Heart right ventricle (tissue), 16 donors: ENCODE measurements at regions not wholly inside any gene's neighbourhood (a gene's known extent, or its start where the extent isn't known, plus 50 kb on each side); places are given as distances from the start of the nearest gene placed in this dataset.

ENCODE experiments used
- ATAC-seq, 8 donors: fragments of 200-7000 bp; cut with Tn5 transposase; one replicate each; pipeline ENCODE4 v1.9.1; 2020; ENCODE audit warnings: mild to moderate bottlenecking in 8 of 8, moderate library complexity in 8 of 8, moderate number of reproducible peaks in 1 of 8
- DNase-seq, 2 donors: peaks; one replicate each; pipeline ENCODE4 v3.0.0-alpha.2; 2020
- H3K27ac ChIP-seq, 10 donors: fragments of 200-600 bp; sonication (generic) in 2 of 10; one replicate each; pipeline versions ENCODE4 v1.5.0 to v1.8.0; 2020 to 2022; ENCODE audit warnings: mild to moderate bottlenecking in 3 of 10
- H3K27me3 ChIP-seq, 7 donors: fragments of 200-600 bp; one replicate each; pipeline ENCODE4 v1.8.0; 2021 to 2022; ENCODE audit warnings: mild to moderate bottlenecking in 2 of 7
- H3K36me3 ChIP-seq, 9 donors: fragments of 200-600 bp; sonication (generic) in 1 of 9; one replicate each; pipeline versions ENCODE4 v1.5.0 to v1.8.0; 2020 to 2022; ENCODE audit warnings: mild to moderate bottlenecking in 2 of 9
- H3K4me1 ChIP-seq, 9 donors: fragments of 200-600 bp; sonication (generic) in 1 of 9; one replicate each; pipeline versions ENCODE4 v1.5.0 to v1.8.0; 2020 to 2022; ENCODE audit warnings: mild to moderate bottlenecking in 4 of 9
- H3K4me3 ChIP-seq, 10 donors: fragments of 200-600 bp; sonication (generic) in 2 of 10; one replicate each; pipeline versions ENCODE4 v1.5.0 to v1.8.0; 2020 to 2022; ENCODE audit warnings: mild to moderate bottlenecking in 7 of 10, moderate library complexity in 2 of 10
- H3K9me3 ChIP-seq, 11 donors: fragments of 200-600 bp in 10 of 11; sonication (generic) in 2 of 11; one replicate each; pipeline versions ENCODE4 v1.5.0 to v1.8.0; 2013 to 2022; ENCODE audit warnings: mild to moderate bottlenecking in 2 of 11, control low read depth in 1 of 11, moderate library complexity in 1 of 11
- CTCF ChIP-seq, 9 donors: fragments of 200-600 bp; sonication (generic) in 2 of 9; IDR thresholded peaks; one replicate each; pipeline versions ENCODE4 v1.5.0 to v1.8.0; 2021 to 2022; ENCODE audit warnings: antibody characterized with exemption in 9 of 9, mild to moderate bottlenecking in 5 of 9, moderate library complexity in 1 of 9
- WGBS, 2 donors: extraction: QIAGEN DNeasy Blood & Tissue Kit; methylation state at CpG; one replicate each; pipeline ENCODE4 v1.1.7; 2013; ENCODE audit warnings: inconsistent platforms in 1 of 2; 5-methylcytosine and 5-hydroxymethylcytosine counted together
- intact Hi-C, 10 donors: fragments of 100-400 bp; cut with DNase I; formaldehyde crosslinking; loops; one replicate each; pipeline versions ENCODE4 v1.11.1 to v1.14.2; 2022
- donor health status: Arrhythmogenic right ventricular cardiomyopathy.
- donor health status: ischemic (EF 13 %, LVEDD 7.1; RV severe dilation, severe dysfunction).
- donor health status: healthy with polysubstance abuse.
- donor health status: DM: no; HTN: yes; CAD: no.
- donor health status: DM: no; HTN: no; CAD: no.
- donor health status: ischemic (EF 25% LVEDD 6.9; RV normal size, moderate dysfunction).
- donor health status: ischemic (EF 25% LVEDD 5.7; RV mildly dilated, moderate dysfunction).
- donor health status: healthy.
- donor health status: DM: yes; HTN: yes; CAD: no.
- donor health status: Ischemic cardiomyopathy.
- donor health status: ischemic (EF 35%, LVEDD 5.7; RV mildly dilated, moderate dysfunction).
- donor health status: nonischemic (EF 11% LVEDD 7.7; RV severe dilation, severe dysfunction).
- donor health status: DM: yes; HTN: yes; CAD: no.
- donor health status: PGD.
- donor health status: ischemic (EF 29% LVEDD 5.4; RV normal size, mild dysfunction).
- donor health status: nonischemic (EF 23%, LVEDD 6.1; RV moderate dilation, normal function).

DNA sequence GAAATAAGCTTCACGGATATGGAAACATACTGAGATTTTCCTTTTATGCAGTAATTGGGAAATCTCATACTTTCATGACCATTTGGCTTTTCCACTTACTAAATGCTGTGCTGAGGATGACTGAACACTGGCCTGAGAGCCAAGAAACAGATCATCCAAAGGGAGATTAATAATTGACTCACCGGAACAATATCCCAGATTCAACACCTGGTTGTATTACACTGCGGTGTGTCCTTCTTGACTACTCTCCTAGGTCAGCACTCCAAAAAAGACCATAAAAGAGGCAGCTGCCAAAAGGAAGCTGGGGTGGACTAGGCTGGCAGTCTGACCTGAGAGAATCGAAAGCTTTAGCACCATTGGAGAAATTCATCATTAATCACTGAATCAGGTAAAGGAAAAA lies 469.1 kb downstream of the CBLN2 start:
- intact Hi-C loops = loop anchor here in 1 of 10 donors (10.0 kb wide), 1 partner anchor 60 kb away; no protein-coding TSS in a partner anchor
- DNase-seq (no peak), ATAC-seq (no peak)
- Histone ChIP-seq H3K4me3 (no peak overlapping the region), H3K27ac (no peak overlapping the region), H3K36me3 (no peaks in the 10 kb centered on the region), H3K4me1 (no peaks in the 10 kb centered on the region), H3K27me3 (no peaks in the 10 kb centered on the region), H3K9me3 (peaks cover 0 to 35% (median 3%) of the 10 kb centered on the region in 11 donors)
- 85 to 91% methylated on average over 4 of the region's 4 CpGs for WGBS, 2 donors
- no peak for TF ChIP-seq CTCF (IDR thresholded peaks at IDR 0.05)

DNA sequence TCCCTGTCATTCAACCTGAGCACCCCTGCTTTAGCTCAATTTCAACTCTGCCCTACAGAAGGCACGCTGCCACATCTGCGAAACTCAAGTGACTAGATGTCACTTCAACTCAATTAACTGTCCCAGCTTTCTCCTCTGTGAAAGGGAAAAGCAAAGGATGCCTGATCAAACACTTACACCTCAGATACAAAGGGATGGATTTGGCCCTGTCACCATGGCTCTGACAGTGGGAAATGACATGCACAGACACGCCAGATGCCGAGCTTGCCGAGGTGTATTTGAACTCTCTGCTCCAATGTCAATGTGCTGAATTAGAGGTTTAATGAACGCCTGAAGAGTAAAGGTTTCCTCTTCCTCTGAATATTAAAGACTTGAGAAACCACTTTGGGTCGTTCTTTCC lies 481.1 kb downstream of the CBLN2 start:
- intact Hi-C loops = no loop called here
- DNase-seq (no peak), ATAC-seq (no peak)
- H3K4me1 ChIP-seq = no peaks in the 10 kb centered on the region
- H3K4me3 ChIP-seq = no peak overlapping the region
- no peak for TF ChIP-seq CTCF (IDR thresholded peaks at IDR 0.05)
- H3K27ac ChIP-seq = no peak overlapping the region
- peaks cover 0 to 3% (median 0%) of the 10 kb centered on the region in 11 donors for H3K9me3 ChIP-seq
- H3K36me3 ChIP-seq = no peaks in the 10 kb centered on the region
- H3K27me3 ChIP-seq = no peaks in the 10 kb centered on the region
- WGBS, 2 donors = 59 to 75% methylated on average over 7 of the region's 7 CpGs

DNA sequence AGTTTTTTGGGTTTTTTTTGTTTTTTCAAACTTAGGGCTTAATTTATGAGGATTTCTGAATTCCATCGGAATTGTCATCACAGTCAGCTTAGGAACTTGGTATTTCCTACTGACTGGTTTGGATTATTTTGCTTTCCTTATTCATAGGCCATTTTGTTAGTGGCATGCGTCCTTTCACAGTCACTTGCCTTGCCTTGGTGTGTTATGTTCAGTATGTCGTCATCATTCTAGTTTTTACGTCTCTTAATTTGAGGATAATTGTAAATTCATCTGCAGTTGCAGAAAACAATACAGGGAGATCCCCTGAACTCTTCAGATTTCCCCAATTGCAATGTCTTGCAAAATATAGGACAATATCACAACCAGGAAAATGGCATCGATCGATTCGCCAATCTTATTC lies 485.3 kb downstream of the CBLN2 start:
- no peak for TF ChIP-seq CTCF (IDR thresholded peaks at IDR 0.05)
- Histone ChIP-seq H3K4me1 (no peaks in the 10 kb centered on the region), H3K27me3 (no peaks in the 10 kb centered on the region), H3K36me3 (no peaks in the 10 kb centered on the region), H3K27ac (no peak overlapping the region), H3K4me3 (no peak overlapping the region), H3K9me3 (peaks cover 0 to 3% (median 0%) of the 10 kb centered on the region in 11 donors)
- DNase-seq (no peak), ATAC-seq (no peak)
- intact Hi-C loops = no loop called here
- WGBS, 2 donors = 85 to 90% methylated on average over 7 of the region's 7 CpGs

GRCh38 chr18:72056171-72056570 lies 488.0 kb downstream of the CBLN2 start:
- DNase-seq = no peak
- Histone ChIP-seq H3K36me3 (no peaks in the 10 kb centered on the region), H3K4me3 (no peak overlapping the region), H3K9me3 (peaks cover 0 to 5% (median 0%) of the 10 kb centered on the region in 11 donors), H3K4me1 (no peaks in the 10 kb centered on the region), H3K27me3 (no peaks in the 10 kb centered on the region), H3K27ac (no peak overlapping the region)
- intact Hi-C loops = no loop called here
- no peak for TF ChIP-seq CTCF (IDR thresholded peaks at IDR 0.05)
- no peak for ATAC-seq
